CD4-positive, alpha-beta T cell treated with Interleukin-4 for 1 hour (primary cell): ENCODE measurements at regions not wholly inside any gene's neighbourhood (a gene's known extent, or its start where the extent isn't known, plus 50 kb on each side); places are given as distances from the start of the nearest gene placed in this dataset.
"Not testable (repeated sequence)": the region's sequence is repeated elsewhere in the genome, so short reads cannot be mapped to it uniquely, and the experiment has no call there.

ENCODE experiments used
- DNase-seq, 2 donors: peaks; one replicate each; pipeline ENCODE4 v3.0.0-alpha.2; 2020 to 2022

DNA sequence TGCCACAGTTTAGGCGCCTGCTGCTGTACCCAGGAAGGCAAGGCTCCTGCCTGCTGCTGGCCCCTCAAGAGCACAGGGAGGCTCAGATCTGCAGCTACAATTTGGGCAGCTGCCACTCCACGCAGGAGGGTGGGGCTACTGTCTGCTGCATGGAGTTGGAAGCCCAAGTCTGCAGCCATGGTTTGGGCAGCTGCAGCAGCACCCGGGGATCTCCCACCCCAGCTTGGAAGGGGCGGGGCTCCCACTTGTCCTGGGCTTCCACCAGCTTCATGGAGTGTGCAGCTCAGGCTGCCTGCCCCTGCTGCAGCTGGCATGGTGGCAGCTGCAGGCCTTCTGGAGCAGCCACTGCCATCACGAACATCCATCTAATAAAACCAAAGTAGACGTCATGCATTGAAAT lies 512.9 kb downstream of the PYDC2 start:
- DNase-seq, result no peak

DNA sequence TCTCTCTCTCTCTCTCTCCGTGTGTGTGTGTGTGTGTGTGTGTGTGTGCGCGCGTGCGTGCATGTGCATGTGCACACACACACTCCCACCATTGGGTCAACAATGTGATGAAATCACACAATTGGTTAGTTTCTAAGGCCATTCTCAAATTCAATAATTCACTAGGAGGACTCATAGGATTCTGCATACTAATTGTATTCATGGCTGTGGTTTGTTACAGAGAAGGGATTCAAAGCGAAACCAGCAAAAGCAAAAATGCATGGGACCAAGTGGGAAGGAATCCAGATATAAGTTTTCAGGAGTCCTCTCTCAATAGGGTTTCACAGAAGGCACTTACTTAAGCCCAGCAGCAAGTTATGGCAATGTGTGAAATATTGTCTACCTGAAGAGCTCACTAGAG lies 515.0 kb downstream of the PYDC2 start:
- no peak for DNase-seq

DNA sequence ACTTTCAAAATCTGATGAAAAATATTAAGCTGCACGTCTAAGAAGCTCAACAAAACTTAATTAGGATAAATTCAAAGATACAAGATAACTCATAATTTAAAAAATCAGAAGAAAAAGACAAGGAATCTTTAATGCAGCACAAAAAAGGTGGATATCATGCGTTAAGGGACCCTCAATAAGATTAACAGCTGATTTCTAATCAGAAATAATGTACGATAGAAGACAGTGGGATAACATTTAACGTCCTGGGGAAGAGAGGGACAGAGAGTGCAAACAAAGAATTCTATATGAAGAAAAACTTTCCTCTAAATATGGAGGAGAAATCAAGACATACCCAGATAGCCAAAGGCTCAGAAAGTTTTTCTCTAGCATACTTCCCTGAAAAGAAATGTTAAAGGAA lies 519.5 kb downstream of the PYDC2 start:
- DNase-seq, result no peak

DNA sequence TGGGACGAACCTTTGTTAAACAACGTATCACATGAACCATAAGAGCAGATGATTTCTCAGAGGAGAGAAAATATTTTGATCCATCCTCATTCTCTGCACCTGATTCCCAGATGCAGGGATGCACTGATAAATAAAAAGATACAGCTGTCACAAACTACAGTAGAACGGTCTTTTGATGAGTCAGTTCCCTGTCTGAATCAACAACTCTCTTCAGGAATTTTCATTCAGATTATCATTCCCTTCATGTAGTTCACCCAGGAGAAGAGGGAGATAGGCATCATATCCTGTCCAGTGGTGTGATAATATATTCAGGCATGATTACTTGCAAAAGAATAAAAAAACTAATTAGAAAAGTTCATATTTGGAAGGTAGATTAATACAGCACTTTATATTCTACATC lies 521.5 kb downstream of the PYDC2 start:
- DNase-seq, result no peak

DNA sequence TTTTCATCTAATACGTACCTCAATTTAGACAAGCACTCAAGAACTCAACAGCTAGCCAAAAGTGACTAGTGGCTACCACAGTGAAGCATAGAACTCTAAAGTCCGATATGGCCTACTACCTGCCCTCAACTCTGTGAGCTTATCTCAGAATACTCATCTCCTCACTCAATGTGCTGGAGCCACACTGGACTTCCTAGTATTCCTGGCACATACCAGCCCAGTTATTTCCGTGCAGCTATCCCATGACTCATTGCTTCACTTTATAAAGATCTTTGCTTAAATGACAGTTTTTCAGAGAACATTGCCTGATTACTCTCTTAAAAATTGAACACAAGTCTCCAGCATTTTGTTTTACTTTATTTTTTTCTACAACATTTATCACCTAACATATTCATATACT lies 524.7 kb downstream of the PYDC2 start:
- no peak for DNase-seq

DNA sequence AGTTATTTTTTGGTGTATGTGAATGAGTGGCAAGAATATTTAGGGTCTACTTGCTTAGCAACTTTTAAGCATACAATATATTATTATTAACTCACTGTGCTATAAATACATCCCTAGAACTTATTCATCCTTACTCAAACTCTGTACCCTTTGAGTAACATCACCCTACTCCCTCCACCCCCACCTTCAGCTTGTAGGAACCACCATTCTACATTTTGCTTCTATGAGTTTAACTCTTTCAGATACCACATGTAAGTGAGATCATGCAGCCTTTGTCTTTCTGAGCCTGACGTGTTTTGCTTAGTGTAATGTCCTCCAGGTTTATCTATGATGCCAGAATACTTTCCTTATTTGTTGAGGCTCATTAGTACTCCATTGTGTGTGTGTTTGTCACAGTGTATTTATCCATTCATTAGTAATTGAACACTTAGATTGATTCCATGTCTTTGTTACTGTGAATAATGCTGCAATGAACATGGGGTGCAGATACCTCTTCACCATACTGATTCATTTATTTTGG lies 526.9 kb downstream of the PYDC2 start:
- DNase-seq, result no peak

DNA sequence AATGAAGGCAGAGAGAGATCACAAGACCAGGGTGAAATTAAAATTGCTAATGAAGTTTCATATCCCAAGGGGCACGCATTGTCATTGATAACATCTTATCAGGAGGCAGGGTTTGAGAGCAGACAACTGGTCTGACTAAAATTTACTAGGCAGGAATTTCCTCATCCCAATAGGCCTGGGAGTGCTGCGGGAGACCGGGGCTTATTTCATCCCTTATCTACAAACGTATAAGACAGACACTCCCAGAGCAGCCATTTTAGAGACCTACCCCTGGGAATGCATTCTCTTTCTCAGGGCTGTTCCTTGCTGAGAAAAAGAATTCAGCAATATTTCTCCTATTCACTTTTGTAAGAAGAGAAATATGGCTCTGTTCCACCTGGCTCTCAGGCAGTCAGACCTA lies 533.0 kb downstream of the PYDC2 start:
- DNase-seq, result not testable (repeated sequence)

DNA sequence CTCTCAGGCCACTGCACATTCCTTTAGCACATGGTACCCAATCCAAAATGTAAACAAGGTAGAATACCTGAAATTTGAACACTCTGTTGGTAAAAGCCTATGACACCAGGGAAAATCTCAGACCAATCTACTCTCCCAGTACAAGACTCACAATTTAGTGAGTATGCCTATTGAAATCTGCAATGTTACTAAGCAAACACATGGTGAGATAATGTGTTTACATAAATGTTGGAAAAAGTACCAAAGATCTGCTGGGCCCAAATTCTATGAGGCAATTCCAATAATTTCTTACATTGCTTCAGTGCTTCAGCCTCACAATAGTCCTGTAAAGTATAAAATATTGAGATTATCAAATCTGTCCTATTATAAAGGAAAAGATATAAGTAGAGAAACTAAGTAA lies 536.1 kb downstream of the PYDC2 start:
- DNase-seq, result no peak

DNA sequence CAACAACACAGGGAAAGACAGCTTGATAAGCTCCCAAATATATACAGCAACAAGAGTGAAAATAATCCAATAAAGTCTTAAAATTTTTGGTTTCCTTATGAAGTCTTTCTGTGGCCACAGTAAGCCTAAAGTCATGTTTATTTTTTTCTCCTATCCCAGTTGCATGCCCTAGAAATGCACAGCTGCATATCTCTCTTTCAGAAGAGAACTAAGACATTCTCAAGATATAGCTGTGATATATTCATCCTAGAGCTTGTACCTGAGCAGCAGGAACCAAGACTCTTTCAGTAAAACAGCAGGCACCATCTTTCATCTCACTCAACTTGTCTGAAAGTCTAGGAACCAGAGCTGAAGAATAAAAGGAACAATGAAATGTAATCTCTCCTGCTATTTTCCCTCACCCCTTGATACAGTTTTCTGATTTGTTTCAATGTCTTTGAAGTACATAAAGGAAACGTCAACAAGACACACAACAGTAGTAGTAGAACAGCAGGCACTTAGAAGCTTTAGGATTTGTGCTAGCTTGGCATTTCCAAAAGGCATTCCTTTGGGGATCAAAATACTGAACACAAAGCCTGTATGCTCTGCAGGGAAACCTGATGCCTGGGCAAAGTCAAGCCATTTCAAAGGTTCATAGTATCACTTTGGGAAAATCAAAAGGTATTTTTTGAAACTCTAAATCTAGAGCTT lies 536.8 kb downstream of the PYDC2 start:
- DNase-seq, result no peak

DNA sequence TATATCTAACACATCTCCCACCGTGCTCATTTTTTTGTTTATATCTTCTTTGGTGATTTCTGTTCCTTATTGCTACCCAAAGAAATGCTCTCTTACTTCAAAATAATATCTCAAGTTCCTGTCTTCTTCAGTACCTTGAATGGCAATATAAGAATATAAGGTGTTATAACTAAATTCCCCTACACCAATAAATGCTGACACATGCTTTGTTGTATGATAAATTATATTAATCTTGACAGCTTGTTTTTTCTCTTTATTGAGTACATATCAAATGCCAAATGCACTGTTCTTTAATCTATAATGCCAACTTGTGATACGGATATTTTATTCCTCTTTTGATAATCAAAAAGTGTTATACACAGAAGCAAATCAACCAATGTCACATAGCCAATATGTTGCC lies 540.3 kb downstream of the PYDC2 start:
- no peak for DNase-seq

DNA sequence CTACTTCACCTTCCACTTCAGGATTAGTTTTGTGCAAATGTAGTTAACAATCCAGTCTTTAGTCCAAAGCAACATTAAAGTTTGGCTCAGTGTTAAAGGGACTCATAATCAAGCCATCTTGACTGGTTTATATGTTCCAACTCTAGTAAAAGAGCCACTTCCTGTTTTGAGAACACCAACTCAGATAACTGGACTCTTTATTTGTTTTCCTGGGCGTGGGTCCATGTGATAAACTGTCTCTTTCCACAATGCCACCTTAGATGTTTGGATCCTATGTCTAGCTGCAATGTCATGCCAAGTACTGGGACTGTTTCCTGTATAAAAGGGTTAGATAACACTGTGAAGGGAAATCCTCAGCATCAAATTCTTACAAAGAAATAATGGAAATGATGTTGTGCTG lies 545.0 kb downstream of the PYDC2 start:
- no peak for DNase-seq

DNA sequence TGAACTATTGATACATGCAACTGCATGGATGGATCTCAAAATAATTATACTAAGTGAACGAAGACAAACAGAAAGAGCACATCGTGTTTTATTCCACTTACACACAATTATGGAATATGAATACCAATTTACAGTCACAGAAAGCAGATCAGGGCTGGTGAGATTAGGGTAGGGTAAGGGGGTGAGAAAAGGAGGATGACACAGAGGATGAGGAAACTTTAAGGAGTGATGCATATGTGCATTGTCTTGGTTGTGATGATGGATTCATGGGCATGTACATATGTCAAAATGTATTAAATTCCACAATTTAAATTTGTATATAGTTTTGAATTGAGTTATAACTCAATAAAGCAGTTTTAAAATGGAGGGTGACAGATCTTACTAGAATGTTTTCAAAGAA lies 548.9 kb downstream of the PYDC2 start:
- DNase-seq, result no peak

DNA sequence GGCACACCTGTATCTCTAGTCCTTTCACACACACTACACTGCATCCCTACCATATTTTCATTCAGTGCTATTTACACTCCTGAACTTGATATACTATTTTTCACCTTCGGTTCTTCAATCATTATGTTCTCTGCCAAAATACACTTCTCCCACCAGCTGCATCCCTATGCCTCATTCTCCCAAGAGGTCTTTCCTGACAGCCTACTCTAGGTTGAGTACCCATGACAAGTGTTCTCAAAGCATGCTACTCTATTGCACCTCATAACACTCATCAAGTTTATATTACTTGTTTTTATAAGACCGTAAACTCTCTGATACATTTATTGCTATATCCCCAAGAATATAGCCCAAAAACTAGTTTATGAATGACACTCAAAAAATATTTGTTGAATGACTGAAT lies 549.5 kb downstream of the PYDC2 start:
- DNase-seq, result no peak

DNA sequence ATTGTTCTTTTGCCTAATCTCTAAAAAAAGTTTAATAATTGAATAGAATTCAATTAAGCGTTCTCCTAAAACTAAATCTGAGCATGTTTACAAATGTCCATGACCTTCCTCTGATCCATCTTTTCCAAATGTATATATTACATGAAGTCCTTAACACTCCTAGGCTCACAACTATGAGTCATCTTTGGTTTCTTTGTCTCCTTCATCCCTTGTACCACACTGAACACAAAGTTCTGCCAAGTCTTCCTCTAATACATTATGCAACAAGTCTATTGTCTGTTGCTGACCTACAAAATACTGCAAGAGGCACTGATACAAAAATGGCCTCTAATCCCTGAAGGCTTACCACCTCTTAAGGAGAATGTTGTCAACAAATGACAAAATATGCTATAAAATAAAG lies 550.2 kb downstream of the PYDC2 start:
- DNase-seq, result no peak

DNA sequence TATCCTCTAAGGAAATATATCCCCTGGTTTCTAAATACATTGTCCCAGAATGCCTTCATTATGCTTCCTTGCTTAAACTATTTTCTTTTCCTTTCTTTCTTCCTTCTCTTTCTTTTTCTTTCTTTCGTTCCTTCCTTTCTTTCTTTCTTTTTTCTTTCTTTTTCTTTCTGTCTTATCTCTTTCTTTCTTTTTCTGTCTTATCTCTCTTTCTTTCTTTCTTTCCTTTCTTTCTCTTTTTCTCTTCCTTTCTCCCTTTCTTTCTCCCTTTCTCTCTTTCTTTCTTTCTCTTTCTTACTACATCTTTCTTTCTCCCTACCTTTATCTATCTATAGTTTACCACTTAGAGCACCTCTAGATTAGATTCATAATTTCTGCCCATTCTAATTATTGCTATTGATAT lies 552.1 kb downstream of the PYDC2 start:
- DNase-seq, result no peak

DNA sequence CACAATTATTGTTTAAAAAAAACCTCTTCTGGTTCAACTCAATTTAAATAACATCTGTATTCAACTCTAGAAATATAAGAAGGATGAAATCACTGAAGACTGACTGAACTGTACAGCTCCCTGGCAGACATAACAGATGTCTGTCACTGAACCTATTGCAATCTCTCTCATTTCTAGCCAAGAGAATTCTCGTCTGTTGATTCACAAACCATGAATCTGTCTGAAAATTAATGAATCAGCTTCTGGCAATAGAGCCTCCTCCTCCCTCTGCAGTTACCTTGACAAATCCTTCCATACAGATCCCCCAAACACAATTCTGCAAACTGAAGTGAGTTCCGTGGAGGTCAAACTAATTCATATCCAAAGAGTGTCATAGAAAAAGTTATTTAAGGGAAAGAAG lies 561.4 kb downstream of the PYDC2 start:
- no peak for DNase-seq

DNA sequence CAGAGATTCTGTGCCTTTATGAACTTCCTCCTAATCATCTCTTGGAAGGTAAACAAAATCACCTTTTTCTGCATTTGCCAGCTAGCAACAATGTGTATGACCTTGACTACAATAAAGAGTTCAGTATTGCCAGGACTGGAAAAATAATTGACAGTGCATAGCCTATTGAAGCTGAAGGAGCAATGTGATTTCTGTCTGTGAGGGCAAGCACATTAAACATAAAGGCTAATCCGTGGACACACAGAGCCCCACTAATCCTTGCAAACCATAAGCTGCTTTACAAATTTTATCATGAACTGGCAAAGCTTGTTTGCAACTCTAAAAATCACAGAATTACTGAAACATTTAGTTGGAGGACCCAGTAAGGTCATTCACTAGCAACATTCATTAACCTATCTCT lies 563.8 kb downstream of the PYDC2 start:
- no peak for DNase-seq

DNA sequence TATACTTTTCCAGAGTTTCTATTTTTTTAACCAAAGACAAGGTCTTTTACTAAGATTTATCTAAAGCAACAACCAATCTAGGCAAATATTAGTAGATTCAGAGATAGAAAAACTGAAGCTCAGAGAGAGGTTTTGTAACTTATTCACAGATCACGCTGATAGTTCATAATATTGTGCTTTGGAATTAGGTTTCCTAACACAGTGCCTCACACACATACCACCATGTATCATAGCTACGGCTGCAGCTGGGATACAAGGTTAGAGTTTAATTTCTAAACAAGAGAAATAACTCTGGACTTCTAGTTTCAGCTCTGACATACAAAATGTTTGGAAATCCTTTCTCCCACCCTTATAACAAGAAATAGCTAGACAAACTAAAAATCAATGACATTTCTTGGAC lies 565.7 kb downstream of the PYDC2 start:
- no peak for DNase-seq

DNA sequence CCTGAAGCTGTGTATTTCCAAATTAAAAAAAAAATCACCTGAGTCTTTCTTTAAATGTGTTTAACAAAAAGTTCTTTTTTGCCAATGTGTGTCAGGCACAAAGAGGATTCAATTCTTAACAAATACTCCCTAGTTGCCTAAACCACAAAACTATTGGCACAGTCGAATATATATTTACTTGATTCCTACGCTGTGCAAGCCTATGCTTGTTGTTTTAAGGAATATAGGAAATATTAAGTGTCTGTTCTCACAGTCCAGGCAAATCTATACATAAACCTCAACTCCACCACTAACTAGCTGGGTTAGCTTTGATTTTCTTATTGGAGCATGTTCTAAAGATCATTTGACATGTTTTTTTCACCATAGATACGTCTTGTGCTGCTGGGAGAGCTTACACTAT lies 571.0 kb downstream of the PYDC2 start:
- DNase-seq, result no peak

DNA sequence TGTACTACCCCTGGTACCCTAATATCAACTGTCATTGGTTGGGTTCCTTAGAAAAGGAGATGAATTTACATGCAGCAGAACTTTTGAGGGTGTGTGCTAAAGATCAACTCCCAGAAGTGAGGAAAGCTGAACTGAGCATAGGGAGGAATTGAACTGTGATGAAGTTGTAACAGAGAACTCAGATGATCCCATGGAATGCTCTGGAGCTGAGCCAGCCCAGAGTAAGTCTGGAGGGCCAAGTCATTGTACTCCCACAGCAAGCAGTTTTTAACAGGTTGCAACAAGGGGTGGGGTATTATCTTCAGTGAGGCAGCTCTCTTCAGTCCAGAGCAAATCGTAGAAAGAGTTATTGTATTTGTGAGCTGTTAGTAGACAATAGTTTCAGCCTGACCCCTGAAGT lies 572.3 kb downstream of the PYDC2 start:
- no peak for DNase-seq

DNA sequence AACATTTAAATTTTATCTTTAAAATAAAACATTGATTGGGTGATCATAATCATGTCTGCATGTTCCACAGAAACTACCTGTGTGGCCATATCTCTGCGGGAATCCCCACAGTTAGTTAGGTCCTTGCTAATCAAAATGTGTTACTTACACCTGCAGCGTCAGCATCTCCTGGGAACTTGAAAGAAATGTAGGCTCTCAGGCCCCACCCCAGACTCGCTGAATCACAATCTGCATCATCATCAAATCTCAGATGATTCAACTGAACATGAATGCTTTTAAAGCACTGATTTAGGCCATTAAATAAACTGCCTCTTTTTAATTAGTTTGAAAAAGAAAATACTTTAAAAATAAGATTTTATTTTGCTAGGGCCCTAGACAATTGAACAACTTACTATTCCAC lies 577.8 kb downstream of the PYDC2 start:
- DNase-seq, result no peak

DNA sequence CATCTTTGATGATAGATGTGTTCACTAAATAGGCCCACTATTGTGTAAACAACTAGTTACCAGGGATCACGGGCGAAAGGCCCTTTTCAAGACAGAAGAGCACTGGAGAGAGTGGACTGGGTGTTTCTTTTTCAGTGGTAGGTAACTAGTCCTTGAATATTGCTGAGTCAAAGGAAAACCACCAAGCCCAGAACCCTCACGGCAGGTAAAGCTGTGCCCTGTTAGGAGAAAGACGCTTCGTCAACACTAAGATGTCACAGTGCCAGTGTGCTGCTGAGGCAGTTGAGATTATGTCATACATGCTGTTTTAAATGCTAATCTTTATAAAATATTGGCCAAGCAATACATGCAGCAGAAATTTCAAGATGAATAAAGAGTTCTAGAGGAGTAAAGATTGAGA lies 578.6 kb downstream of the PYDC2 start:
- DNase-seq, result no peak

DNA sequence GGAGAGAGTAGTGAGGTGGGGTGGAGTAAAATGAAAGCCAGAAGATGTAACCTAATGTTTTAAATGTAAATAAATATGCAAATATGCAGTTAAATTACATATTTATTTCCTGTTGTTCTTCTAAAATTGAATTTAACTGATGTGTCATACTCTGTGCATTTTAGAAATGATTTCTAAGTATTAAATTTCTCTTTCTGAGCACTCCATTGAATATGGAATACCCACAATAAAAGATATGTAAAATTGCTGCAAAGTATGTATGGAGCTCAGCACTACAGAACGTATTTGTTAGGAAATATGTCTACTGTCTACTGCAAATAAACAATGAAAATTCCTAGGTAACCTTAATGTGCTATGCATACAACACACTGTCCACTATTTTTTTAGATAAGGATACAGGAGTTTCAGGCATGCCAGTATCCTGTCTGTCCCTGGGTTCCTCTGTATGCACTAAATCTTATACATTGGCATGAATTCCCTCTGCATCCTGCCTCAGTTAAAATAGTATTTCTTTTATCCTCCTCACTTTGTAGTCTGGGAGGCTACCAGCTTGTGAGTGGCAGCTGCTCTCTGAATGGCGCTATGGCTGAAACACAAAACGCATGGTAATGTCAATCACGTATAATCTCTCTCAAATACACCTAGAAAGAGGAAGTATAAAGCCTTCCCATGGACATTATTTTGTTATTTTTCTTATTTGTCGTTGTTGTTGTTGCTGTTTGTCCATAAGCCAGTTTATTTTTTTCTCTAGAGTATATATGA lies 579.5 kb downstream of the PYDC2 start:
- DNase-seq, result no peak

DNA sequence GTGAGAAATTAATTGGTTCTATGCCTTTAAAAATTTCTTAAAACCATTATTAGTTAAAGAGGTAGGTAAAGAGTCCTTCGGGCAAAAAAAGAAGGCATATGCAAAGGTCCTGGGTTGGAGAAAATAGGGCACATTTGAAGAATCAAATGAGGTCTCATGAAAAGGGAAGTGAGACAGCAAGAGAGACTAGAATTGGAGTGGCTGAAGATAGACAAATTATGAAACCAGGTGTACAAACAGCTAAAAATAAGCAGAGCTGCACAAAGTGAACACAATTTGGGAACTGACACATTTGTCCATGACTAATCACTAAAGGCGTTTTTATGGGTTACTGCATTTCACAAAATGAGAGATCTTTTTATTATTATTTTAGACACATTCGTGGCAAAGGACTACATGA lies 581.2 kb downstream of the PYDC2 start:
- no peak for DNase-seq

DNA sequence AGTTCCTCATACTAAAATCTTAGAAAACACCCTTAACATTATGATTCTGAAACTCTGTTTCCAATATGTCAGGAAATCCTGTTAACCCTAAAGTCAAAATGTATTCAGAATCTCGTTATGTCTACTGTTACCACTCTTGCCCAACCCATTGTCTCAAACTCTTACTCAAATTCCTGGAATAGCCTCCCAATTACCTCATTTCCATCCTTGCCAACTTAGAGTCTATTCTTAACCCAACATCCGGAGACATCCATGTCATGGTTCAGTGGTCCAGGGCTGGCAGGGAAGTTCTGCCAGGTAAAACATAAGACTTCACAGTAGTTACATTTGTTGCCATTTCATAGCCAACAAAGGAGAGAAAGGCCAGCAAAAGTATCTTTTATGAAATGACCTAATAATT lies 593.9 kb downstream of the PYDC2 start:
- DNase-seq, result no peak
